HG03432 (cell line): ENCODE measurements at regions not wholly inside any gene's neighbourhood (a gene's known extent, or its start where the extent isn't known, plus 50 kb on each side); places are given as distances from the start of the nearest gene placed in this dataset.

ENCODE experiments used
- ATAC-seq: cut with Tn5 transposase; IDR thresholded peaks from one replicate; pipeline ENCODE4 v1.9.1; 2021; ENCODE audit warnings: mild to moderate bottlenecking, moderate library complexity; ENCODE audit not compliant: unreplicated experiment

DNA sequence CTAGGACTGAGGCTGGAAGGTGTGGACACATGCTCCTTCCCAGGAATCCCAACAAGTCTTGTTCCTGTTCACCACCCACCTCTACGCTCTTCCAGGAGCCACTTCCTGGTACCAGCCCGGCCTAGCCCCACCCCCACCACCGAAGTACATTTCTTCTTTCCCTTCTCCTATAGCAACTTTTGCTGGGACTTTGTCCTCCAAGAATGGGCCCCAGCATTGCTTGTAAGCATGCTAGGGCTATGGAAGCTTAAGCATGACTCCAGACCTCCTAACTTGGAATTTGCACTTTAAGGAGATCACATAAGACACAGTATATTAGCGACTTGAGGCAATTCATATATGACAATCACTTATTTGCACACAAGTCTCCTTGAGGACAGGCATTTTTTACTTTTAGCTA is 462.0 kb upstream of the ARID1B start:
- no peak for ATAC-seq

DNA sequence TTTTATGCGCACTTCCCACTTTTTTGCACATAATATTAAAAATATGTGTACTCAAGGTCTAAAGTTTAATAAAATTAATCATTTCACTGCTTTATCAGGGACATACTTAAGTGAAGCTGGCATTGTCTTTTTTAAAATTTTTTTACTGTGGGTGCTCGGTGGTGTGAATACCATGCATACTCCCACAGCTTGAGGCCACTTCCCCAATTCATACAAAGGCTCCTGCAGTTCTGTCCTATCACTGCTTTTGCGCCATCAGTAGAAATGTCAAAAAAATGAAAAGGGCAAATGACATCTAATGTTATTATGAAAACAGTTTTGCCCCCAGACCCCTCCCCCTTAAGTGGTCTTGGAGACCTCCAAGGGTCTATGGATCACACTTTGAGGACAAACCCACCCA is 464.1 kb upstream of the ARID1B start:
- ATAC-seq, result no peak

DNA sequence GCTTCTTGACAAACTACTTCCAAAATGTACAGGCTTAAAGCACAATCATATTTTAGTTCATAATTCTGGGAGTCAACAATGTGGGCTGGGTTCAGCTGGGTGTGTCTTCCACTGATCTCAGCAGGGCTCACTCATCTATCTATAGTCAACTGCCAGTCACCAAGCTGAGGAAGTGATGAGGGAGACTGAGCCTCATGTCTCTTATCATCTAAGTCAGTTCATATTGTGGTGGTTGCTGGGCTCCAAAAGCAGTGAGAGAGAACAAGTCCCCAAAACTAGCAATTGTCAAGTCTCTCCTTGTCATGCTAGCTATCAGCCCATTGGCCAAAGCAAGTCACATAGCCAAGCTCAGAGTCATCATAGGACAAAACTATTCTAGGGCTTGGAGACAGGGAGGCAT is 465.9 kb upstream of the ARID1B start:
- ATAC-seq, result no peak

DNA sequence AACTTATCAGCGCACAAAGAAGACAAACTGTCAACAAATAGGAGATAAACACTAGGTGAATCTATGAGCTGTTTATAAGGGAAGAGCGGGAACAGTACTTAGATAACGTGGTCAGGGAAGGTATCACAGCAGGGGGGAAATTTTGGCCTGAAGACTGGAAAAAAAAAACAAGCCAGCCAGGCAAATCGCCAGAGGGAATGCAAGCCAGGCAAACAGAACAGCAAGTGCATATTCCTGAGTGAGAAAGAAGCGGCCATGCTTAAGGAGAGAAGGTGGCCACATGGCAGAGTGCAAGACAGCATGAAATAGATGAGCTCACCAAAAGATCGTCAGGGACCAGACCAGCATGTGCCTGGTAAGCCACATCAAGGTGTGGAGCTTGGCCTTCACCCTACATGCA is 466.5 kb upstream of the ARID1B start:
- no peak for ATAC-seq

DNA sequence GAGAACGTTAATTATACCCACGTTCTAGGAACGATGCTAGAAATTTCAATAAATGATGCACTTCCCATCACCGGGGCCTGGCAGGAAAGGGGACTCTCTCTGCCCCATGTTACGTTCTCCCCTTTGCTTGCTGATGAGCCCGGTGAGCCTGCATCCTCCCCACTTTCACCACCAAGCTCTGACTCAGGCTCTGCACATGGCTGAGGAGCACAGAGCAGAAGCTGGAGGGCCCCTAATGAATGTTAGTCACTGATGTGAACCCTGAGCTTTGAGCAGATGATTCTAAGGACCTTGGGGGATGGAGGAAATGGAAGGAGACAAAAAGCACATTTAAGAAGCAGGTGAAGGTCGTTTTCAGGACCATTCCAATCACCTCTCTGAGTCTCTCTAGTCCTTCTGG is 468.2 kb upstream of the ARID1B start:
- ATAC-seq, result no peak

DNA sequence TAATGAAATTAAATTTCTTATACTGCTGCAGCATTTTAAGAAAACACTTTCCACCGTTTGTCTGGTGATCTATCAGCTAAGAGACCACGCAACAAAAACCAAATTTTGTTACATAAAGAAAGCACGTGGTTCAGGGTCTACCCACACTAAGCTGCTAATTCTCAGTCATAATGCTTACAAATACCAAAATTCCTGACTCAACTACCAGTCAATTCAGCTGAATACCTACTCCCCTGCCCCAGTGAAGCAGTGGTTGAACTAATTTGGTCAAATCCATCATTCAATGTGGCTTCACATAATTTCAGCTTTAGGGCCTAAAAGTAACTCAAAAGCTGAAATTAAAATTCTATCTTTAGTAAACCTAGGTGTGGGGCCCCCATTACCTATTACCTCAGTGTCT is 468.6 kb upstream of the ARID1B start:
- no peak for ATAC-seq

DNA sequence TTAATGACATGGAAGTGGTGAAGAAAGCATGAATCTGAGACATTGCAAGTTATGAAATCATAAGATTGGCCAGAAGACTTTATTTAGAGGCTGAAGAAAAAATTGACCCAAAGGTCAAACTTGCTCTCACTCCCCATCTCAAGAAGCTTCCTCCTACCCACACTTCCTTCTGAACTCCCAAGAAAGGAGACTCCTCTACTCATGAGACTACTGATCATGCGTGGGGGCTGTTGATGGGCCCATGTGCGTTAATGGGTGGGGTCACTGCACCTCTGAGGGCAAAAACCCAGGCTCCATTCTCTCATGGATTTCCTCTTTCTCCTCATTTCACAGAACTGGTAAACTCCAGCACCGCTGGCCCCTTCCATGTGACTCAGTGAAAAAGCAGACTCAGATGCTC is 470.6 kb upstream of the ARID1B start:
- ATAC-seq, result no peak

DNA sequence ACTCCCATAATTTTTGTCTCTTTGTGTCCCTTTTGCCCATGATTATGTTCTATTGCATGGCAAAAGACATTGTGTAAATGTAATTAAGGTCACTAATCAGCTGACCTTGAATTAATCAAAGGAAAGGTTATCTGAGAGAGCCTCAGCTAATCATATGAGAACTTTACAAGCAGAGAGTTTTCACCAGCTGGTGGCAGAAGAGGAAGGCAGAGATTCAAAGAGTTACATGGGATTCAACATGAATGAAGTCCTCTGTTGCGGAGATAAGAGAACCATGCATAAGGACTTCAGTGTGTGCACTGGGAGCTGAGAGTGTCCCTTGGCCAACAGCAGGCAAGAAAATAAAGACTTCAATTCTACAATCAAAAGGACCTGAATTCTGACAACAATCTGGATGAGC is 494.1 kb upstream of the ARID1B start:
- ATAC-seq, result no peak

DNA sequence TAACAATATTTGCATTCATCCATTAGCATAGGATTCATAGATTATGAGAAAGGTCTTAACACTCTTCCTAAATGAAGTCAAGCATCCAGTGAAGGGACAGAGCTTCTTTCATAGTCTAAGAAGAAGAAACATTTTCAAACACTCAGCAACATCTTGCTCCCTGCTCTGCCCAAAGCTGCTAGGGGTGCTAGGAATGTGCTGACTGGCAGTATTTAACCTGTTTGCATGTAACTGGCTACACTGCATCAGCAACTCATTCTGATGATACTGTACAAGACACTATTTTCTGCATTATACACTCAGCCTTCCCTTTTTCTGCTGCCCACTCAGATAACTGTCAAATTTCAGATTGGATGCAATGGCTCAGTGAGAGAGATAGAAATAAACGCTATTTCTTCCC is 495.1 kb upstream of the ARID1B start:
- ATAC-seq, result no peak

DNA sequence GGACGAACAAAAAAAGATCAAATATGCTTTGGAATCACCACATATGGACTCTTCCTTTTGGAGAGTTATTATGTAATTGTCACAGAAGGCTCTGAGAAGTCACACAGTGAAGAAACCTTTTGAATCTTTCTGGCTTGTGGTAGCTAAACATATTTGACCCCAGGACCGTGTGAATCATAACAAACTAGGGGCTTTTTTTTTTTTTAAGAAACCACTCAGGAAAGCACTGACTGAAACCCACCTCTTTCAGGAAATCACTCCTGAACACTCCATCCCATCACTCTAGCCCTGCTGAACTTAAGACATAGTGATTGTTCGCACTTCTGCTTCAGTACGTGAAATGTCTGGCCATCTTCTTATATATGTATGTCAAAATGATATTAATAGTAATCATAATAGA is 495.9 kb upstream of the ARID1B start:
- no peak for ATAC-seq

DNA sequence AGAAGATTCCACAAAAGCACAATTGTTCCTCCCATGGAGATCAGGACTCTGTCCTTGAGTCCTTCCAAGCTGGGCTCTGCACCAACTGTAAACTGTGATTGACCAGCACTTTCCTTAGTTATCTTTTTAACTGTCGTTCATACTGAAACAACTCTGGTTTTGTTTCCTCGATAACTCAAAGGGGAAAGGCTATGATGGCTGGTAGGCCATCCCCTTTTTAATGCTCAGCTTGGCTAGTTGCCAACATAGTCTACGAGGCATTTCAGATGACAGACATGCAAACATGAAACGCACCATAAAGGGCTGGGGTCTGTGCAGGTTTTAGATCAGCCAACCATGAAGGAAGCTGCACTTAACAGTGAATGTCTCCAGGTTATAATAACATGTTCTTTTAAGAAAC is 497.1 kb upstream of the ARID1B start:
- peak; percentile 42 for ATAC-seq

DNA sequence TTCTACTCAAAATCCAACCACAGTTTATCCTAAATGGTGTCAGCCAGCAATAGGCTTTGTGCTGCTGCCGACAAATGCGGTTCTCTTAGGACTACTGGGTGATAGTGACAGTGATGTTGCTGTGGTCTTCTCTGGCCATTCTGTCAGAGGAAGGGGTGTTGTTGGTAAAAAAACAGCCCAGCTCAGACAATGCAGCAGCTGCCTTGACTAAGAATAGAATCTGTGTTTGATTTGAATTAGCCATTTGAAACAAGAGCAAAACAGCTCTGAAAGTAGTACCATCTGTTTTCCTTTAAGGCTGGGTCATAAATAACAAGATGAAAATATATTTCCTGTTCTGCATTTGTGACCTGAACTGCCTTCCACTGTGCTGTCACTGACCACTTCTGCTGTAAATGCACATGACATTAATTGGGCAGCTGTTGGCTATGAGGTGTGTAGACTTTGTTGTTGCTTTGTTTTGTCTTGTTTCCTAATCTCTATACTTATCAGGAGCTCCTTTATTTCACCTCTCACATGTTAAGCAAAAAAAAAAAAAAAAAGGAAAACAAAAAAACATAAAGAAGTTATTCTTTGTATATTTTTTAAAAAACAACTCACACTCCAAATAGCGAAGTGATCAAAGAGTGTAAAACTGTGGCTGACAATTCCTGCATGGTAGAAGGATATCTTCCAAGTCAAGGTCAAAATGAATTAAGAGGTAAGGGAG is 497.8 kb upstream of the ARID1B start:
- ATAC-seq, result peak; percentile 66

DNA sequence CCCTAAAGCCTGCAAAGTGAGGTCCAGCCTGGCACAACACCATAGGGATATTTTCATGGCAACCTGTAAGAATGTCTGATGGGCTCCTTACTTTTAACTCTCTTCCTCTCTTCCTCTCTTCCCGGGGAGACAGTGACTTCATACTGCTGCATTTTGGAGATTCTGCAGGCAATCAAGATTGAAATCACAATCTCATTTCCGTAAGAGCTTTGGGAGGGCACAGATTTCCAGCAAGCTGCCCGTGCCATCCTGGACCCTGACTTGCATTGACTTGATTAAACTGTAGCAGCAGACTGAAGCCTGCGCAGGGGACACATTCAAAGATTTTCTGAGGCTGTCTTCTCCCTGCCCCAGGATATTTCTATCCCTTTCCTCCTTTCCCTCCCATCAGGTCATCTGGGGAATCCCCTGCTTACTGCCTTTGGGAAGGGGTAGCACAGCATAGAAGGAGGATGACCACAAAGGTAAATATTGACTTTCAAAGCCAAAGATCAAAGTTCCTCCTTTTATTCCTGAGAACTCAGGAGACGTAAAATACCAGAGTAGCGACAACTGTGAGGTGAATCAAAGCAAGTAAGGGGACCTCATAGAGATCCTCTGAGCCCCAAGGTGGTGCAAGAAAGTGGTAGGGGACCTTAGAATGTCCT is 504.0 kb upstream of the ARID1B start:
- ATAC-seq, result no peak

DNA sequence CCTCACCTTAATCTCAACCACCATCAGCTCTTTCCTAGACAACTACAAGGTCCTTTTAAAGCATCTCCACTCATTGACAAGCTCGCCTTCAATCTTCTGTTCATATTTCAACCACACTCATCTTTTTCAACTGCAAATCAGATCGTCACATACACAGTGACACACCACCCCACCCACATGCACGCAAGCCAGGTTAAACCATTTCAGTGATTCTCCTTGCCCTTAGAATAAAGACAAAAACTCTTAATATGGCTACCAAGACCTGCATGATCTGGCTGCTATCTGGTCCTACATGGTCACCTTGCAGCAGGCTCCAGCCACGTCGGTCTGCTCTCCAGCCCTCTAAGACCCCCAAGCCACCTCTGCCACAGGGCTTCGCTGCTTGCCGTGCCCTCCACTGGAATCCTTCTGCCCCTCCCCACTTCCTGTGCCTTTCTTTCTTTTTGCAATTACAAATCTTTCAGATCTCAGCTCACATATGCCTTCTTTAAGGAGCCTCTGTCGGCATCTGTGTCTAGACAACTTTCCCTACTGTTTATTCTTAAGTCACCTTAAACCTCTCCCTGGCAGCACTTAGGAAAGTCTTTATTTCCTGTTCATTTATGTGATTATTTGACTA is 507.3 kb upstream of the ARID1B start:
- no peak for ATAC-seq

DNA sequence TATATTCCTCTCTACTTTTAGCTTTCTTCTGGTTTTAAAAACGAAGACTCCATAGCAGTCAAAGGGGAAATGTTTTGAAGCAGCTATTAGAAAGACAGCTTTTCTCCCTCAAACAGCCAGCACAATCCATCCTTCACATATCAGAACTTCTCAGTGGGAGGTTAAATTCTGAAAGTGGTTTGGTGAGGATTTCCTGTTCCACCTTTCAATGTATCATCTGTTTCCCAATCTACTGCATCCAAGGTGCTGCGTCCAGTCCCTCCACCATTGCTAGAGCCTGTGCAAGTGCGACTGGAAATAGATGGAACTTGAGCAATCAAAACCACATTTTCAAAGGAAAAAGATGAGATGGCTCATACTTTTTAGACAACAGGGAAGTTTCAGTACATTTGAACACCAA is 508.3 kb upstream of the ARID1B start:
- ATAC-seq, result no peak

DNA sequence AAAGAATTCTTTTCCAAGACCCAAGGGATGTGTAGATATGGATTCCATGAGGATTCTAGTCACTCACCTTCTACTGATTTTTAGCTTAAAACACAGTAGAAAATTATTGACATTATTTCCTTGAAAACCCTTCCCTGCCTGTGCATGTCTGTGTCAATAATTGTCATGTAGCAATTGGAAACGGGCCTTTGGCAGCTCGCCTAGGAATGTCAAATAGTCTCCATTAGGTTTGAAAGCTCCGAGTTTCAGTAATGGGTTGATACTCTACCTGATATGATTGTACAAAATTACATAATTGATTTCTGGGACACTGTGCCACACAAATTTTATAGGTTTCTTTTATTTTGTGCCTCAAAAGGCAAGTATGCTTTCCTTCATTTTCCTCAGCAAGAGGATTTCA is 515.2 kb upstream of the ARID1B start:
- no peak for ATAC-seq

DNA sequence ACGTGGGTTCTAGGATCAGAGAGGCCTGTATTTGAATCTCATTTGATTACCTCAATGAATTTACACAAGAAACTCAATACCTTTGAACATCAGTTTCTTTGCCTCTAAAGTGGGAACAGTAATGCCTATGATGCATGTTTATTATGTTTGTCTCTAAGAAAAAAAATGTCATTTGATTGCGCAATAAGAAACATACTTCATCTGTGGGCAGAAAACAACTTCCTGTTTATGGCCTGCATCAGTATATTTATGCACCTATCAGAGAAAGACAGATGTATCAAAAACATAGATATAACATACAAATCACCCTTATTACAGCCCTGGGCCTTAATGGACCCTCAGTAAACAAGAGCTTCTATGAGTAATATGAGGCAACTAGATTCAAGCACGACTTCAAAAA is 516.4 kb upstream of the ARID1B start:
- no peak for ATAC-seq

DNA sequence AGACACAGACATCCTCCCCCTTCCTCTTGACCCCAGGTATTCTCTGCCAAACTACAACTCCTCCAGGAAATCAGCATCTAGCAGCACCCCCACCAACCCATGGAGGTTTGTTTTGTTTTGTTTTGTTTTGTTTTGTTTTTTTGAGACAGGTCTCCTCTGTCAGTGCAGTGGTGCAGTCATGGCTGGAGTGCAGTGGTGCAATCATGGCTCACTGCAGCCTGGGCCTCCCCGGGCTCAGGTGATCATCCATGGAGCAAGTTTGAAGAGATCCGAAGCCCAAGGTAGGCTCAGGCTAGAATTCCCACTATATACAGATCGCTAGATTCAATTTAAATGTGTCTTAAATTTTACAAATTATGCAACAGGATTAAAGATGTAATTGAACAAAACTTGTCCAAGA is 518.2 kb upstream of the ARID1B start:
- ATAC-seq, result no peak

DNA sequence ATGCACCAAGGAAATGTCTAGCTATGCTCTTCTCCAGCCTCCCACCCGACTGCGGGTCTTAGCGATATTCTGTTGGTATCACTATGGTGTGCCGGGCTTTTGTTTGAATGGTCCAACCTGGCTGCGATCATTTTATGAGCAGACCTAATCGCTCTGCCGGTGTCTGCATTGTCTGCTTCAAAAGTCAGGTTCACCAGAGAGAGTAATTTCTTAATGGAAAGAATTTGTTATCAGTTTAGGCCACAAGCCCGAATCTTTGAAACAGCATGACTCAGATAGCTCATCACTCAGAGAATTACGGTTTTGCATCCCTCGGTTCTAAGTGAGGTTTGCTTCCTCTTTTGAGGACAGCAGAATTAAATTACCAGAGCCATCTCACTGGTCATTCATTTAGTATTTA is 521.0 kb upstream of the ARID1B start:
- ATAC-seq, result no peak

DNA sequence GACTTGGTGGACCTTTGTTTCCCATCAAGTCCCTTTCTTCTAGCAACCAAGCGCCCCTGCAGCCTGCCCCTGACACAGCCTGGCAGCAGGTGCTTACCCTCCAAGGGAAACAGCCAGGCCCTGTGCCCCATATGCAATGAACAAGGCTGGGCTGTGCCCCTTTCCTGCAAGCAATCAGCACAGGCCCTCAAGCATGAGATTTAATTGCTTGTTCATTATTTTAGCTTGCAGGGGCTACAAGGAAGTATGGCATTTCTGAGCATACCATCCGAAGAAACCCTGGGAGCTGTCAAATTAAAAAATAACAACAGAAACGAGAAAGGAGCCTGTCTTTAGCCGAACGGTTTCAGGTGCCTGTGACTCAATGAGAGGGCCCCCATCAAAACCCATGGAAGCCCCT is 522.9 kb upstream of the ARID1B start:
- no peak for ATAC-seq

DNA sequence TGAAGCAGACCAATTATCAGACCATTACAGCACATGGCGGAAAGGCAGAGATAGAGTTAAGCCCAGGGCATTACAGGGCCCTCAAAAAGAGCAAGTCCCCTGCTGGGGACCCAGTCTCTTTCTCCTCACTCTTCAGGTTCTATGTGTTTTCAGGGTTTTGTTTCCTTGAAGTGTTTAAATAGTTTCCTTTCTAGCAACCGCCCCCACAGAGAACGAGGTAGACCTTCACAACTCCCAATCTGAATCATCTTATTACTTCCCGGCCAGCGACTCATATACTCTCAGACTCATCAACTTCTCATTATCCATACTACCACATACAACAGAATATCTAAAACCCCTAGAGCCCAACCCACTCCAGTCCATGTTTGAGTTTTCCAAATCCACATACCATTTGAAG is 526.6 kb upstream of the ARID1B start:
- ATAC-seq, result no peak

DNA sequence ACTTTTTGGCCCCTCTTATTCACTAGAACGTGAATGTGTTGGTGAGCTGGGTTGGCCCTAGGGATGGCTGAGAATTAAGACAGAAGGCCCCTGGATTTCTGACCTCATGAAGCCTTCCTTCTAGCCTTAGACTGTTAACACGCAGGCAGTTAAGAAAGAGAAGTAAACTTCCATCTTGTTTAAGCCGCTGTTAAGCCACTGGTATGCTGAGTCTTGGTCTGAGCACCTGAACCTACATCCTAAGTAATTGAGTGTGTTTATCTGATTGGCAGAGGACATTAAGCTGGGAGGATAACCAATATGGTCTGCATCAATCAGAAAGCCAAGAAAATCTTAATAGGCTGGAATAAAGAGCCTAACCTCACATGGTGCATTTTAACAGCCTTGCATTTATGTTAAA is 535.0 kb upstream of the ARID1B start:
- ATAC-seq, result no peak
